Tibial artery (tissue), 4 donors: ENCODE measurements at regions not wholly inside any gene's neighbourhood (a gene's known extent, or its start where the extent isn't known, plus 50 kb on each side); places are given as distances from the start of the nearest gene placed in this dataset.

Experiments used
- DNase-seq, 2 donors: peaks; one replicate each; pipeline ENCODE4 v3.0.0-alpha.2; 2019
- H3K27ac ChIP-seq, 2 donors: fragments of 200-600 bp; sonication (generic) in 1 of 2; 1 replicate in 1 of 2; 2 replicates in 1 of 2; pipeline ENCODE4 v1.5.1; 2018 to 2019; ENCODE audit warnings: mild to moderate bottlenecking in 1 of 2
- H3K27me3 ChIP-seq, 2 donors: fragments of 200-600 bp; sonication (generic) in 1 of 2; one replicate each; pipeline versions ENCODE4 v1.5.1 to v1.6.0; 2016 to 2019
- H3K36me3 ChIP-seq, 3 donors: fragments of 200-600 bp; sonication (generic) in 2 of 3; one replicate each; pipeline ENCODE4 v1.5.1; 2016 to 2019; ENCODE audit warnings: mild to moderate bottlenecking in 2 of 3
- H3K4me1 ChIP-seq, 4 donors: fragments of 200-600 bp; sonication (generic) in 2 of 4; 1 replicate in 3 of 4; 2 replicates in 1 of 4; pipeline ENCODE4 v1.5.1; 2016 to 2019
- H3K4me3 ChIP-seq, 2 donors: fragments of 200-600 bp; sonication (generic) in 1 of 2; 1 replicate in 1 of 2; 2 replicates in 1 of 2; pipeline ENCODE4 v1.5.1; 2018 to 2019; ENCODE audit warnings: mild to moderate bottlenecking in 2 of 2
- H3K9me3 ChIP-seq, 3 donors: fragments of 200-600 bp; sonication (generic) in 1 of 3; one replicate each; pipeline ENCODE4 v1.5.1; 2016 to 2019
- intact Hi-C: fragments of 100-400 bp; cut with DNase I; formaldehyde crosslinking; loops from one replicate; pipeline ENCODE4 v1.15.0; 2023; ENCODE audit warnings: low total_unique reads
- TF ChIP-seq, protein P1 (sequence below), 2 experiments: fragments of 200-600 bp in 1 of 2; fragments of 450-650 bp in 1 of 2; IDR thresholded peaks; one replicate each; pipeline ENCODE4 v1.5.1; 2017 to 2019; ENCODE audit warnings: antibody characterized with exemption in 2 of 2, mild to moderate bottlenecking in 1 of 2, moderate library complexity in 1 of 2

DNA sequence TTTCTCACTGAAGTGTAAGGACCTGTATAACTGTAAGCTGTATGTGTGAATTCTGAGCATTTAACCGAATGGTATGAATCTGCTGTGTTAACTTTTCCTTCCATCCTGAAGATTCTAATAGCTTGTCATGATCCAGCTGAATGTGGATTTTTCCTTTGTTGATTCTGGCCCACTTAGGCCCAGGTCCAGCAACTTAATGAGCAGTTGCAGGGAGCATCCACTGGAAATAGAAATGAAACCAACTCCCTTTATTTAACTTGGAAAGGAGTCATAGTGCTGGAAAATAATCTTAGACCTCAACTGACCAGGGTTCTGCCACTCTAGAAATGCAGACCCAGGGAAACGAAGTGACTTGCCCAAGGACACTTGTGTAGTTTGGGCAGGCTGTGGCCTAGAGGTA lies 142.3 kb upstream of the MTNR1B start:
- no peak for DNase-seq
- no peaks in the 10 kb centered on the region for H3K9me3 ChIP-seq
- intact Hi-C loops: no loop called here
- H3K27me3 ChIP-seq: no peaks in the 10 kb centered on the region
- no peak overlapping the region for H3K4me3 ChIP-seq
- no peaks in the 10 kb centered on the region for H3K36me3 ChIP-seq
- H3K27ac ChIP-seq: no peak overlapping the region
- TF ChIP-seq, protein P1, sequence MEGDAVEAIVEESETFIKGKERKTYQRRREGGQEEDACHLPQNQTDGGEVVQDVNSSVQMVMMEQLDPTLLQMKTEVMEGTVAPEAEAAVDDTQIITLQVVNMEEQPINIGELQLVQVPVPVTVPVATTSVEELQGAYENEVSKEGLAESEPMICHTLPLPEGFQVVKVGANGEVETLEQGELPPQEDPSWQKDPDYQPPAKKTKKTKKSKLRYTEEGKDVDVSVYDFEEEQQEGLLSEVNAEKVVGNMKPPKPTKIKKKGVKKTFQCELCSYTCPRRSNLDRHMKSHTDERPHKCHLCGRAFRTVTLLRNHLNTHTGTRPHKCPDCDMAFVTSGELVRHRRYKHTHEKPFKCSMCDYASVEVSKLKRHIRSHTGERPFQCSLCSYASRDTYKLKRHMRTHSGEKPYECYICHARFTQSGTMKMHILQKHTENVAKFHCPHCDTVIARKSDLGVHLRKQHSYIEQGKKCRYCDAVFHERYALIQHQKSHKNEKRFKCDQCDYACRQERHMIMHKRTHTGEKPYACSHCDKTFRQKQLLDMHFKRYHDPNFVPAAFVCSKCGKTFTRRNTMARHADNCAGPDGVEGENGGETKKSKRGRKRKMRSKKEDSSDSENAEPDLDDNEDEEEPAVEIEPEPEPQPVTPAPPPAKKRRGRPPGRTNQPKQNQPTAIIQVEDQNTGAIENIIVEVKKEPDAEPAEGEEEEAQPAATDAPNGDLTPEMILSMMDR (IDR thresholded peaks at IDR 0.05): no peak
- H3K4me1 ChIP-seq: peaks cover 0 to 19% (median 4%) of the 10 kb centered on the region in 4 donors

GRCh38 chr11:92828556-92828955 lies 140.9 kb upstream of the MTNR1B start:
- TF ChIP-seq, protein P1 (IDR thresholded peaks at IDR 0.05): no peak
- intact Hi-C loops: no loop called here
- Histone ChIP-seq H3K4me1 (peaks cover 0 to 19% (median 4%) of the 10 kb centered on the region in 4 donors), H3K9me3 (no peaks in the 10 kb centered on the region), H3K4me3 (no peak overlapping the region), H3K27ac (no peak overlapping the region), H3K27me3 (no peaks in the 10 kb centered on the region), H3K36me3 (no peaks in the 10 kb centered on the region)
- DNase-seq: no peak

DNA sequence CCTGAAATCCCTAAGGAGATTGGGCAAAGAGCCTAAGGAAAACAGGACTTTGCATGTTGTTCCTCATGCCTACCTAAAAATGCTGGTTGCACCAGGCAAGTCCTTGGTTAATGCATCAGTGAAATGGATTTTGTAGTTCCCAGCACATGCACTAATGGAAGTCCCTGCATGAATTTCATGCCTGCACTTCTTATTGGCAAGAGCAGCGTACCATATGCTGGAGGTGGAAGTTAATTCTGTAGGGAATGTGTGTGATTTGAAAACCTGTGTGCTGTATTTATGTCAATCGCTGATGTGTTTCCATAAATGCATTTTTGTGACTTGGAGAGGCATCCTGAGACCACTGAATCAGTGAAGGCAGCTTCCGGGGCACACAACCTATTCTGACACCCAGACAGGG lies 140.3 kb upstream of the MTNR1B start:
- Histone ChIP-seq H3K27me3 (no peaks in the 10 kb centered on the region), H3K27ac (no peak overlapping the region), H3K4me1 (peaks cover 0 to 19% (median 4%) of the 10 kb centered on the region in 4 donors), H3K9me3 (no peaks in the 10 kb centered on the region), H3K4me3 (no peak overlapping the region), H3K36me3 (no peaks in the 10 kb centered on the region)
- DNase-seq: no peak
- intact Hi-C loops: no loop called here
- TF ChIP-seq, protein P1 (IDR thresholded peaks at IDR 0.05): no peak

DNA sequence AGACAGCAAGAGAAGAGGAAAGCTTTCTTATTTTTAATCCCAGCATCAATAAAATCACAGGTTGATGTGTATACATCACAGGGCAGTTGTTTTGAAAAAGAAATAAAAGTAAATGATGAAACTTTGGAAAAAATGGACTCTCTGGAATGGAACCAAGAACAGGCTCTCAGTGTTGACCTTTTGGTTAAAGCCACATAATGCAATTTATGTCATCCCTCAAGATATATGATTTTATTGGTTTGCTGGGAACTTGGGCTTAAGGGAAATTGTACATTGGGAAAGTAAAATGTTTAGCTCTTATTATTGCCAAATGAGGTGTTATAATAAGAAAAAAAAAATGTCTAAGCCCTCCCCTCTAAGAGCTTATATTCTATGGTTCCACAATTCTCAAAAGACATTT lies 139.8 kb upstream of the MTNR1B start:
- Histone ChIP-seq H3K9me3 (no peaks in the 10 kb centered on the region), H3K27me3 (no peaks in the 10 kb centered on the region), H3K4me3 (no peak overlapping the region), H3K36me3 (no peaks in the 10 kb centered on the region), H3K4me1 (peaks cover 0 to 19% (median 4%) of the 10 kb centered on the region in 4 donors), H3K27ac (no peak overlapping the region)
- TF ChIP-seq, protein P1 (IDR thresholded peaks at IDR 0.05): no peak
- intact Hi-C loops: no loop called here
- DNase-seq: no peak

DNA sequence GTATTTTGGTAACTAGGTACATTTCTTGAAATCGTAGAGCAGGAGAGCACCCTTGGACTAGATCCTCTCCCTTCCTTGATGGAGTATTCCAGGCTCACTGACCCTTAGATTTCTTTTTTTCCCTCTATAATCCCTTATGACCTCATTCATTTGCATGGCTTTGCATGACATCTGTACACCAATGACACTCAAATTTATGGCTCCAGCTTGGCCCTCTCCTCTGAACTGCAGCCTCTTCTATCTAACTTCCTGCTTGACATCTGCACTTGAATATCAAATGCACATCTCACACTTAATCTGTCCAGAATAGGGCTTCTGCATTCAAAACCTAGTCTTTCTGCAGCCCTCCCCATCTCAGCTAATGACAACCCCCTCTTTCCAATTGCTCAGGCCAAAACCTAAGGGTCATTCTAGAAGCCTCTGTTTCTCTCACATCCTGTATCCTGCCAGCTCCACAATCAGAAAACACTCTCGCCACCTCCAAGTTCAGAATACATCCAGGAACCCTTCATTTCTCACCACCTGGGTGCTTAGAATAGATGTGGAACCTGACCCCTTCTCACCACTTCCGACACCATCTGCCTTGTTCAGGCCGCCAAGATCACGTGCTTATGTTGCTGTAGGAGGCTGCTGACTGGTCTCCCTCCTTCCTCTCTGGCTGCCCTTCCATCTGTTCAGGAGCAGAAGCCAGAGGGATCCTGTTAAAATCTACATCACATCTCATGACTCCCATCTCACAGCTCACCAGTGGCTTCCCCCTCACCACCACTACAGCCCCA lies 138.9 kb upstream of the MTNR1B start:
- Histone ChIP-seq H3K4me3 (no peak overlapping the region), H3K36me3 (no peaks in the 10 kb centered on the region), H3K9me3 (no peaks in the 10 kb centered on the region), H3K27ac (no peak overlapping the region), H3K4me1 (peaks cover 0 to 19% (median 4%) of the 10 kb centered on the region in 4 donors), H3K27me3 (no peaks in the 10 kb centered on the region)
- intact Hi-C loops: no loop called here
- no peak for DNase-seq
- TF ChIP-seq, protein P1 (IDR thresholded peaks at IDR 0.05): no peak
